ENCODE measurements at regions not wholly inside any gene's neighbourhood (a gene's known extent, or its start where the extent isn't known, plus 50 kb on each side); places are given as distances from the start of the nearest gene placed in this dataset.

- no peaks in the 10 kb centered on the region for H3K79me2 ChIP-seq (ENCODE audit: control insufficient read depth, insufficient read depth, low read length)
- no peaks in the 10 kb centered on the region for H3K27me3 ChIP-seq (ENCODE audit: control insufficient read depth, extremely low read depth, insufficient read depth, low read length)
- H3K4me2 ChIP-seq (ENCODE audit: control insufficient read depth, extremely low read depth, insufficient read depth, low read depth, low read length): no peak overlapping the region
- H3K27ac ChIP-seq (ENCODE audit: control insufficient read depth, insufficient read depth, low read length): no peak overlapping the region
- no peaks in the 10 kb centered on the region for H3K9me1 ChIP-seq (ENCODE audit: control insufficient read depth, extremely low read depth, insufficient read depth, low read length)
- no peak overlapping the region for H2AFZ ChIP-seq (ENCODE audit: control insufficient read depth, low read length)
- no peaks in the 10 kb centered on the region for H3K9me3 ChIP-seq (ENCODE audit: control insufficient read depth, low read depth, low read length)
- H3K36me3 ChIP-seq (ENCODE audit: control insufficient read depth in 2 of 2, extremely low read depth in 1 of 2, insufficient read depth in 2 of 2, low read length in 2 of 2): no peaks in the 10 kb centered on the region
- no peaks in the 10 kb centered on the region for H4K20me1 ChIP-seq (ENCODE audit: control insufficient read depth, extremely low read depth, insufficient read depth, low read length)
- dilution Hi-C loops (cut with MboI; ENCODE audit: extremely low pct_ligation_motif_present, low sequenced_read_pairs): no loop called here
- H3K4me1 ChIP-seq (ENCODE audit: control insufficient read depth, extremely low read depth, insufficient read depth, low read length): no peaks in the 10 kb centered on the region
- FAIRE-seq (no peak), DNase-seq (ENCODE audit: low read depth, low spot score) (no peak)
- no peak overlapping the region for H3K9ac ChIP-seq (ENCODE audit: control insufficient read depth, extremely low read depth, insufficient read depth, low read length)
- TF ChIP-seq EZH2 (IDR thresholded peaks at IDR 0.05; ENCODE audit: low read length) (no peak), CTCF (optimal IDR thresholded peaks at IDR 0.05 in 1 of 3, IDR thresholded peaks at IDR 0.05 in 1 of 3, conservative IDR thresholded peaks at IDR 0.05 in 1 of 3; ENCODE audit: extremely low read depth in 1 of 3, insufficient read depth in 2 of 3, low read length in 3 of 3) (no peak)
- no peak overlapping the region for H3K4me3 ChIP-seq (ENCODE audit: control insufficient read depth in 2 of 3, extremely low read depth in 1 of 3, insufficient read depth in 2 of 3, low read depth in 1 of 3, low read length in 3 of 3)
Observed at GRCh38 chr6:154602296-154602695, 91.8 kb upstream of the CNKSR3 start.

GRCh38 chr6:154602708-154603107, 92.2 kb upstream of the CNKSR3 start:
- Histone ChIP-seq H3K79me2 (ENCODE audit: control insufficient read depth, insufficient read depth, low read length) (no peaks in the 10 kb centered on the region), H4K20me1 (ENCODE audit: control insufficient read depth, extremely low read depth, insufficient read depth, low read length) (no peaks in the 10 kb centered on the region), H3K4me2 (ENCODE audit: control insufficient read depth, extremely low read depth, insufficient read depth, low read depth, low read length) (no peak overlapping the region), H3K9me1 (ENCODE audit: control insufficient read depth, extremely low read depth, insufficient read depth, low read length) (no peaks in the 10 kb centered on the region), H3K27ac (ENCODE audit: control insufficient read depth, insufficient read depth, low read length) (no peak overlapping the region), H3K36me3 (ENCODE audit: control insufficient read depth in 2 of 2, extremely low read depth in 1 of 2, insufficient read depth in 2 of 2, low read length in 2 of 2) (no peaks in the 10 kb centered on the region), H3K4me3 (ENCODE audit: control insufficient read depth in 2 of 3, extremely low read depth in 1 of 3, insufficient read depth in 2 of 3, low read depth in 1 of 3, low read length in 3 of 3) (no peak overlapping the region), H3K9me3 (ENCODE audit: control insufficient read depth, low read depth, low read length) (no peaks in the 10 kb centered on the region), H3K27me3 (ENCODE audit: control insufficient read depth, extremely low read depth, insufficient read depth, low read length) (no peaks in the 10 kb centered on the region), H3K9ac (ENCODE audit: control insufficient read depth, extremely low read depth, insufficient read depth, low read length) (no peak overlapping the region), H3K4me1 (ENCODE audit: control insufficient read depth, extremely low read depth, insufficient read depth, low read length) (no peaks in the 10 kb centered on the region), H2AFZ (ENCODE audit: control insufficient read depth, low read length) (no peak overlapping the region)
- TF ChIP-seq CTCF (optimal IDR thresholded peaks at IDR 0.05 in 1 of 3, IDR thresholded peaks at IDR 0.05 in 1 of 3, conservative IDR thresholded peaks at IDR 0.05 in 1 of 3; ENCODE audit: extremely low read depth in 1 of 3, insufficient read depth in 2 of 3, low read length in 3 of 3) (no peak), EZH2 (IDR thresholded peaks at IDR 0.05; ENCODE audit: low read length) (no peak)
- DNase-seq (ENCODE audit: low read depth, low spot score) (no peak), FAIRE-seq (no peak)
- dilution Hi-C loops (cut with MboI; ENCODE audit: extremely low pct_ligation_motif_present, low sequenced_read_pairs): no loop called here
